ENCODE measurements at regions not wholly inside any gene's neighbourhood (a gene's known extent, or its start where the extent isn't known, plus 50 kb on each side); places are given as distances from the start of the nearest gene placed in this dataset.

DNA sequence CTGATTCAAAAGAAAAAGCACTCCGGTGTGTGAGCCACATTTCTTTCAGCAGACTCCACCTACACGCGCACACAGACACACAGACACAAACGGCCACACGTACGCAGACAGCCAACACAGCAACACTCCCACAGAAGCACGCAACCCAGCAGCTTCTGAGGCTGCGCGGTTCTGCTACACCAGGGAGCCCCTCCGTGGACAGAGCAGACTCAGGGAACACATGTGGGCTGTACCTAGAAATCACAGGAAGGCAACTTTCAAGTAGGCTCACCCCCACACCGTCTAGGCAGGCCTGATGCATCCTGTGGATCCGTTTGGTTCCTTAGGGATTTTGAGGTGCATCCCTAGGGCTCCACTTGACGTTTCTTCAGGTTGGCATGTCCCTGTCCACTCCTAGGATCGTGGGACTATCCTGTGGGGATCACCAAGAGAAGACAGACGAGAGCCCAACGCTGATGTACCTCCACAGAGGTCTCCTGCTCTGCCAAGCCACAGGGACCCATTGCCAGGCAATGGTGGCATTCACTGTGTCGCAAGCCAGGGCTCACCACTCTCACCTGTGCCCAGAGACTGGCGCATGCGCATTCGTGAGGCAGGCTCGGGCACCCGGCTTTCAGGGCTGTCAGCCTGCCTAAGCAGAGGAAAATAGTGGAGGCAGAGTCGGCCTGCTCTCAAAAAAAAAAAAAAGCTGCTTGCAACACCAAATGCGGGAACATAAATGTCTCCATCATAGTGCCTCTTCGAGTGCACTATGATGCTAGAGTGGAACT, 2333.3 kb downstream of the TP53TG3F start:
- Histone ChIP-seq H2AFZ (ENCODE audit: control insufficient read depth, low read length) (no peak overlapping the region), H3K27ac (ENCODE audit: control insufficient read depth, insufficient read depth, low read length) (no peak overlapping the region), H4K20me1 (ENCODE audit: control insufficient read depth, extremely low read depth, insufficient read depth, low read length) (no peaks in the 10 kb centered on the region), H3K9me3 (ENCODE audit: control insufficient read depth, low read depth, low read length) (no peaks in the 10 kb centered on the region), H3K4me2 (ENCODE audit: control insufficient read depth, extremely low read depth, insufficient read depth, low read depth, low read length) (no peak overlapping the region), H3K27me3 (ENCODE audit: control insufficient read depth, extremely low read depth, insufficient read depth, low read length) (no peaks in the 10 kb centered on the region), H3K79me2 (ENCODE audit: control insufficient read depth, insufficient read depth, low read length) (no peaks in the 10 kb centered on the region), H3K4me3 (ENCODE audit: control insufficient read depth in 2 of 3, extremely low read depth in 1 of 3, insufficient read depth in 2 of 3, low read depth in 1 of 3, low read length in 3 of 3) (no peak overlapping the region), H3K4me1 (ENCODE audit: control insufficient read depth, extremely low read depth, insufficient read depth, low read length) (peaks cover 9% of the 10 kb centered on the region), H3K9me1 (ENCODE audit: control insufficient read depth, extremely low read depth, insufficient read depth, low read length) (no peaks in the 10 kb centered on the region), H3K36me3 (ENCODE audit: control insufficient read depth in 2 of 2, extremely low read depth in 1 of 2, insufficient read depth in 2 of 2, low read length in 2 of 2) (no peaks in the 10 kb centered on the region), H3K9ac (ENCODE audit: control insufficient read depth, extremely low read depth, insufficient read depth, low read length) (no peak overlapping the region)
- TF ChIP-seq CTCF (optimal IDR thresholded peaks at IDR 0.05 in 1 of 3, IDR thresholded peaks at IDR 0.05 in 1 of 3, conservative IDR thresholded peaks at IDR 0.05 in 1 of 3; ENCODE audit: extremely low read depth in 1 of 3, insufficient read depth in 2 of 3, low read length in 3 of 3) (no peak), EZH2 (IDR thresholded peaks at IDR 0.05; ENCODE audit: low read length) (no peak)
- no peak for DNase-seq (ENCODE audit: low read depth, low spot score)
- dilution Hi-C loops (cut with MboI; ENCODE audit: extremely low pct_ligation_motif_present, low sequenced_read_pairs), result no loop called here
- FAIRE-seq, result no peak

- no peaks in the 10 kb centered on the region for H3K27me3 ChIP-seq (ENCODE audit: control insufficient read depth, extremely low read depth, insufficient read depth, low read length)
- dilution Hi-C loops (cut with MboI; ENCODE audit: extremely low pct_ligation_motif_present, low sequenced_read_pairs), result no loop called here
These were observed 2334.2 kb downstream of the TP53TG3F start for GRCh38 chr16:35793601-35794000.

More at GRCh38 chr16:35793601-35794000, 2334.2 kb downstream of the TP53TG3F start:
- Histone ChIP-seq H3K27ac (ENCODE audit: control insufficient read depth, insufficient read depth, low read length) (no peak overlapping the region), H3K4me1 (ENCODE audit: control insufficient read depth, extremely low read depth, insufficient read depth, low read length) (peaks cover 9% of the 10 kb centered on the region), H3K9ac (ENCODE audit: control insufficient read depth, extremely low read depth, insufficient read depth, low read length) (no peak overlapping the region), H2AFZ (ENCODE audit: control insufficient read depth, low read length) (no peak overlapping the region), H3K4me3 (ENCODE audit: control insufficient read depth in 2 of 3, extremely low read depth in 1 of 3, insufficient read depth in 2 of 3, low read depth in 1 of 3, low read length in 3 of 3) (no peak overlapping the region), H3K9me3 (ENCODE audit: control insufficient read depth, low read depth, low read length) (no peaks in the 10 kb centered on the region), H3K9me1 (ENCODE audit: control insufficient read depth, extremely low read depth, insufficient read depth, low read length) (no peaks in the 10 kb centered on the region), H3K36me3 (ENCODE audit: control insufficient read depth in 2 of 2, extremely low read depth in 1 of 2, insufficient read depth in 2 of 2, low read length in 2 of 2) (no peaks in the 10 kb centered on the region), H3K4me2 (ENCODE audit: control insufficient read depth, extremely low read depth, insufficient read depth, low read depth, low read length) (no peak overlapping the region), H3K79me2 (ENCODE audit: control insufficient read depth, insufficient read depth, low read length) (no peaks in the 10 kb centered on the region), H4K20me1 (ENCODE audit: control insufficient read depth, extremely low read depth, insufficient read depth, low read length) (no peaks in the 10 kb centered on the region)
- FAIRE-seq, result no peak
- no peak for TF ChIP-seq EZH2 (IDR thresholded peaks at IDR 0.05; ENCODE audit: low read length)
- no peak for TF ChIP-seq CTCF (optimal IDR thresholded peaks at IDR 0.05 in 1 of 3, IDR thresholded peaks at IDR 0.05 in 1 of 3, conservative IDR thresholded peaks at IDR 0.05 in 1 of 3; ENCODE audit: extremely low read depth in 1 of 3, insufficient read depth in 2 of 3, low read length in 3 of 3)
- DNase-seq (ENCODE audit: low read depth, low spot score), result no peak

Measured in keratinocyte (primary cell).